GM12875 (cell line): ENCODE measurements at regions not wholly inside any gene's neighbourhood (a gene's known extent, or its start where the extent isn't known, plus 50 kb on each side); places are given as distances from the start of the nearest gene placed in this dataset.

ENCODE experiments used
- H3K4me3 ChIP-seq: one replicate; pipeline ENCODE4 v1.5.1; 2011; ENCODE audit warnings: low read depth, low read length, control low read depth
- TF ChIP-seq, protein P1 (sequence below): IDR thresholded peaks from 2 replicates; pipeline ENCODE4 v1.5.1; 2011; ENCODE audit warnings: low read depth, mild to moderate bottlenecking, control low read depth, inconsistent platforms, low read length, moderate library complexity, borderline replicate concordance; ENCODE audit not compliant: insufficient read depth

GRCh38 chr2:211113334-211114175 is 557.2 kb downstream of the CPS1 start:
- H3K4me3 ChIP-seq, result no peak overlapping the region
- TF ChIP-seq, protein P1, sequence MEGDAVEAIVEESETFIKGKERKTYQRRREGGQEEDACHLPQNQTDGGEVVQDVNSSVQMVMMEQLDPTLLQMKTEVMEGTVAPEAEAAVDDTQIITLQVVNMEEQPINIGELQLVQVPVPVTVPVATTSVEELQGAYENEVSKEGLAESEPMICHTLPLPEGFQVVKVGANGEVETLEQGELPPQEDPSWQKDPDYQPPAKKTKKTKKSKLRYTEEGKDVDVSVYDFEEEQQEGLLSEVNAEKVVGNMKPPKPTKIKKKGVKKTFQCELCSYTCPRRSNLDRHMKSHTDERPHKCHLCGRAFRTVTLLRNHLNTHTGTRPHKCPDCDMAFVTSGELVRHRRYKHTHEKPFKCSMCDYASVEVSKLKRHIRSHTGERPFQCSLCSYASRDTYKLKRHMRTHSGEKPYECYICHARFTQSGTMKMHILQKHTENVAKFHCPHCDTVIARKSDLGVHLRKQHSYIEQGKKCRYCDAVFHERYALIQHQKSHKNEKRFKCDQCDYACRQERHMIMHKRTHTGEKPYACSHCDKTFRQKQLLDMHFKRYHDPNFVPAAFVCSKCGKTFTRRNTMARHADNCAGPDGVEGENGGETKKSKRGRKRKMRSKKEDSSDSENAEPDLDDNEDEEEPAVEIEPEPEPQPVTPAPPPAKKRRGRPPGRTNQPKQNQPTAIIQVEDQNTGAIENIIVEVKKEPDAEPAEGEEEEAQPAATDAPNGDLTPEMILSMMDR, result no peak

DNA sequence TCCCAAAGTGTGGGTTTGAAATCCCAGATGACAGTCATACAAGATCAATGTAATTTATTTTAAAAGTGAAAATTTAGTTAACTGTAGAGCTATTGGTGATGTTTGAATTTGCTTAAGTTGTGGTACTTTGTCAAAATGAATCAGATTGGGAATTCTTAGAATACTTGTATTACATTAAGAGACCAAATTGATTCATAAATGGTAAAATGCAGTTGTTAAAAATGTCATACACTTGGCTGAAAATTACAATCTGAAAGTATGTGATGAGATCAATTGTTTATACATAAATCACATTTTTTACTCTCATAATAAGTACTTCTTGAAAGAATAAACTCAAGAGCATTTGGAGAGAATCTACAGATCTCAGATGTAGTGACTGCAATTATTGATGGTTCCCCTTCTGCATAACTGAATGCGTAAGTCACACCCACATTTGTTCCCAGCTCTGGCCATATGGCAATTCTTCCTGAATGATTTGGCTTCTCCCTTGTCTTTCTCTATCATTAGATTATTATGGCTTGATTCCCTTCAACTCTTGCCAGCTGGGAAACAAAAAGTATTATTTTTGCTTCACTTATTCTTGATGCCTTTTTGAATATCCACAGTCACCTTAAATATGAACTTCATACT is 558.5 kb downstream of the CPS1 start:
- TF ChIP-seq, protein P1, result no peak
- H3K4me3 ChIP-seq, result no peak overlapping the region

DNA sequence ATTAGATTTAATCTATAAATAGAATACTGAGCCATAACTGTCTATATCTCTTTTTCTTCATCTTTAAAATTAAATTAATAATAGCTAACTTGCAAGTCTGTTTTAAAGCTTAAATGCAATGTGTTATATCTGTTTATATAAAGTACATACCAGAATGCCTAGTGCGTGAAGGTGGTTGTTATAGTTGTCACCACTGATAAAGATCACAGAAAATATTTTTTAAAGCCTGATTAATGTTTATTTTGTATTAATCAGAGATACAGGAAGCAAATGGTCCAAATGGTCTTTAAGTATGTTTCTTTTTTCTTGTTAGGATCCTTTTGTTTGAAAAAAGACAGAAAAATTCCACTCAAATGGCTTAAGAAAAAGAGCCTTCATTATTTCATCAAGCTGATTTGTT is 560.6 kb downstream of the CPS1 start:
- TF ChIP-seq, protein P1, result no peak
- H3K4me3 ChIP-seq, result no peak overlapping the region

DNA sequence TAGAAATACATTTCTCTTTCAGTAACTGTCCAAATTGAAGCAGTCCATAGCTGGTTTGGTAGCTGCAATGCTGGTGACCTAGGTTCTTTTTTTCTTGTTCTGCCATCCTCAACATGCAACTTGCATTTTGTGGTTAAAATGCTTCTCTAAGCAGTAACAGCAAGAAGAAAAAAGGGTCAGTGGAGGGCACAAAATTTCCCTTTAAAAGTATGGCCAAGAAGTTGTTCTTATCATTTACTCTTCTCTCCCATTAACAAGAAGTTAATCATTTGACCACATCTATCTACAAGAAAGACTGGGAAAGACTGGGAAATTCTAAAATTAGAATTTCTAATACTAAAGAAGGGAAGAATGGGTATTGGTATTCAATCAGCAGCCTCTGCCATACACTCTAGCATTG is 569.9 kb downstream of the CPS1 start:
- TF ChIP-seq, protein P1, result no peak
- H3K4me3 ChIP-seq, result no peak overlapping the region

DNA sequence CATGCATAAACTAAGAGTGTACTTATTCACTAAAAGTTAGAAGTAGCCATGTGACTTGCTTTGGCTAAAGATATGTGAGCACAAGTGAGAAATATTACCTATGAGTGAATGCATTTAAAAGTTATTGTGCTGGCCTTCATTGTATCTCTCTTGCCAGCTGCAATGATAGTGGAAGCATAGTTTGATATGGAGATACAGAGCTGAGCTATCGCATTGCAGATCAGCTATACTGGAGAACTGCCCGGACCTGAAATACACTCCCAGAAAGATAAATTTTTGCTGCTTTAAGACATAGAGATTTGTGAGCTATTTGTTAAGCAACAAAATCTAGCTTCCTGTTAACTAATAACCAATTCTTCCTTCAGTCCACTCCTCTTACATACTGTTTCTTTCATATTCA is 571.1 kb downstream of the CPS1 start:
- H3K4me3 ChIP-seq, result no peak overlapping the region
- TF ChIP-seq, protein P1, result no peak

DNA sequence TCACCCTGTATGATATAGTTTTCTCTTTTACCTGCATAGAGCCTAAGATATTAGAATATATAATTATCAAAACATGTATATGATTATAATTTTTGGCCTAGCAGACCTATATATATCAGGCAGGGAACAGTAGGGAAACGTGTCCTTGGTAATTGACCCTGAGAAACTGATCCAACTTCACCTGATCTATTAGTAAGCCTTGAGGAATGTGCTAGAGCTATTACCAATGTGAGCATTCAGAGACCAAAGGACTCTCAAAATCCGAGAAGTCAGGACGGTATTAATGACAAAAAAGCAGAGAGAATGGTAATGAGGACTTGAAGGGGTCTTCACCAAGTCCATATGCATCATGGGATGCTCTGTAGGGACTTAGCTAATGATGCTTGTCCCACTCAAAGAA is 571.9 kb downstream of the CPS1 start:
- TF ChIP-seq, protein P1, result no peak

DNA sequence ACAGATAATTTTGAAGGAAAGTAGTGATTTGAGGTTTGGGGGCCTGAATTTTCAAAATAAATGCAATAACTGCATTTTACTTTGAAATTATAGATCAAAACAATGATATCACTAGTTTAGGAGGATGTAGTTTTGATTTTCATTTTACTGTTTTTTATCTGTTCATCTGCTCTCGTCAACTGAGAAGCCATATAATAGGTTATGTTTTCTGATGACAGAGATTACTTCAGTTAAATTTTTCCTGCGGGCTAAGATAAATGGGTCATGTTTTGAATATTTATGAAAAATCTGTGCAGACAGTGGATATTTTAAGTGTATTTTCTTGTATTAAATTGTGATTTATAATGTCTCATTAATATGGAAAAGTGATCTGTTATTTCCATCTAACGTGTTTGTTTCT is 573.4 kb downstream of the CPS1 start:
- no peak overlapping the region for H3K4me3 ChIP-seq
- TF ChIP-seq, protein P1, result no peak

More for the DNA sequence above, 571.9 kb downstream of the CPS1 start:
- H3K4me3 ChIP-seq, result no peak overlapping the region
